ENCODE measurements at regions not wholly inside any gene's neighbourhood (a gene's known extent, or its start where the extent isn't known, plus 50 kb on each side); places are given as distances from the start of the nearest gene placed in this dataset.
A peak's percentile ranks its signal among the peaks of the same experiment; 100 is the strongest.

GRCh38 chr3:72565593-72565992 is 282.7 kb downstream of the SHQ1 start:
- Mint-ChIP-seq H3K27ac (peak overlapping the region in 1 of 3 experiments; percentile 68; a peak in 2 of 7 replicates), H3K4me1 (peaks cover 20 to 28% of the 10 kb centered on the region in 2 experiments), H3K9me3 (peaks cover 12 to 15% of the 10 kb centered on the region in 2 experiments), H3K27me3 (ENCODE audit: low read depth) (no peaks in the 10 kb centered on the region; the same call in none of the 2 replicates), H3K4me3 (no peak overlapping the region), H3K36me3 (ENCODE audit: insufficient read depth in 1 of 3, low read depth in 3 of 3) (peaks cover 5 to 11% (median 7%) of the 10 kb centered on the region in 3 experiments; a peak in 4 of 7 replicates)
- Histone ChIP-seq H2AFZ (ENCODE audit: low read length) (no peak overlapping the region), H3K18ac (ENCODE audit: insufficient read length, low read depth, low read length) (no peak overlapping the region), H2BK5ac (ENCODE audit: insufficient read length, low read length) (no peak overlapping the region), H2BK15ac (ENCODE audit: low read depth, low read length) (no peak overlapping the region), H3K27ac (ENCODE audit: insufficient read length, low read depth, low read length) (no peak overlapping the region), H3K9ac (ENCODE audit: extremely low read depth, insufficient read length, low read length) (no peak overlapping the region), H4K20me1 (ENCODE audit: control insufficient read depth, insufficient read depth, insufficient read length) (no peaks in the 10 kb centered on the region), H4K8ac (replicated peaks; ENCODE audit: insufficient read length, low read depth, low read length) (no peak overlapping the region), H4K91ac (ENCODE audit: insufficient read length, low read depth, low read length) (no peak overlapping the region), H2BK120ac (ENCODE audit: low read depth, low read length, poor library complexity, severe bottlenecking) (no peak overlapping the region), H4K5ac (ENCODE audit: insufficient read length, low read depth, low read length) (no peak overlapping the region), H2BK12ac (ENCODE audit: insufficient read length, low read depth, low read length) (no peak overlapping the region), H3T11ph (ENCODE audit: low read length) (no peak overlapping the region), H3K14ac (ENCODE audit: insufficient read depth, low read length) (no peak overlapping the region), H3K4me2 (ENCODE audit: insufficient read depth, insufficient read length, low read length) (no peak overlapping the region), H3K4me1 (ENCODE audit: insufficient read depth, low read length) (no peaks in the 10 kb centered on the region), H3K79me2 (ENCODE audit: insufficient read depth, low read length) (no peaks in the 10 kb centered on the region), H3K4ac (ENCODE audit: low read depth, low read length) (no peak overlapping the region), H3K56ac (ENCODE audit: insufficient read length, low read depth, low read length) (no peak overlapping the region), H3K9me3 (ENCODE audit: control insufficient read depth, low read depth, low read length) (peaks cover 5% of the 10 kb centered on the region), H3K27me3 (ENCODE audit: insufficient read depth, low read length) (no peaks in the 10 kb centered on the region), H3K23ac (ENCODE audit: insufficient read length, low read depth, low read length) (no peak overlapping the region), H2AK5ac (ENCODE audit: insufficient read length, low read length) (no peak overlapping the region), H3K23me2 (ENCODE audit: insufficient read length, low read depth, low read length, poor library complexity, severe bottlenecking) (no peaks in the 10 kb centered on the region), H2BK20ac (ENCODE audit: low read depth, low read length, poor library complexity, severe bottlenecking) (no peak overlapping the region), H3K79me1 (ENCODE audit: insufficient read depth, low read depth, low read length, poor library complexity, severe bottlenecking) (no peaks in the 10 kb centered on the region)
- no CpG with 5 or more reads among the region's 5 CpGs for WGBS (ENCODE audit: extremely low coverage, insufficient read length, low lambda C conversion rate)
- TF ChIP-seq CTCF (conservative IDR thresholded peaks at IDR 0.05) = no peak
- no peak for DNase-seq

Data from H9 (cell line).